Sigmoid colon (tissue), 6 donors: ENCODE measurements at regions not wholly inside any gene's neighbourhood (a gene's known extent, or its start where the extent isn't known, plus 50 kb on each side); places are given as distances from the start of the nearest gene placed in this dataset.
A peak's percentile ranks its signal among the peaks of the same experiment; 100 is the strongest.

Source experiments
- DNase-seq: peaks from one replicate; pipeline ENCODE4 v3.0.0-alpha.2; 2019
- H3K27ac ChIP-seq, 4 donors: fragments of 200-600 bp; sonication (generic); one replicate each; pipeline ENCODE4 v1.5.1; 2016 to 2019; ENCODE audit warnings: mild to moderate bottlenecking in 1 of 4
- H3K27me3 ChIP-seq, 3 donors: fragments of 200-600 bp; sonication (generic); one replicate each; pipeline ENCODE4 v1.5.1; 2019; ENCODE audit warnings: mild to moderate bottlenecking in 1 of 3
- H3K36me3 ChIP-seq, 4 donors: fragments of 200-600 bp; sonication (generic); one replicate each; pipeline ENCODE4 v1.5.1; 2016 to 2019
- H3K4me1 ChIP-seq, 4 donors: fragments of 200-600 bp; sonication (generic); one replicate each; pipeline ENCODE4 v1.5.1; 2017 to 2019
- H3K4me3 ChIP-seq, 4 donors: fragments of 200-600 bp; sonication (generic); one replicate each; pipeline ENCODE4 v1.5.1; 2017 to 2019; ENCODE audit warnings: mild to moderate bottlenecking in 2 of 4, moderate library complexity in 1 of 4
- H3K9me3 ChIP-seq, 4 donors: fragments of 200-600 bp in 3 of 4; sonication (generic) in 3 of 4; one replicate each; pipeline versions ENCODE4 v1.5.1 to v1.6.1; 2013 to 2019
- CTCF ChIP-seq, 4 experiments: fragments of 450-650 bp in 3 of 4; fragments of 200-600 bp in 1 of 4; IDR thresholded peaks; one replicate each; pipeline ENCODE4 v1.5.1; 2016 to 2019; ENCODE audit warnings: antibody characterized with exemption in 4 of 4, mild to moderate bottlenecking in 3 of 4, moderate library complexity in 2 of 4
- EP300 ChIP-seq, 4 donors: sonication (generic); formaldehyde crosslinking; IDR thresholded peaks; one replicate each; pipeline ENCODE4 v1.6.1; 2017; ENCODE audit warnings: antibody characterized with exemption in 4 of 4
- POLR2A ChIP-seq, 2 donors: fragments of 450-650 bp; IDR thresholded peaks; one replicate each; pipeline ENCODE4 v1.6.1; 2016; ENCODE audit warnings: antibody characterized with exemption in 2 of 2, mild to moderate bottlenecking in 2 of 2, moderate library complexity in 2 of 2
- POLR2AphosphoS5 ChIP-seq, 4 donors: sonication (generic); formaldehyde crosslinking; IDR thresholded peaks; one replicate each; pipeline ENCODE4 v1.6.1; 2017; ENCODE audit warnings: antibody characterized with exemption in 4 of 4
- WGBS, 2 donors: extraction: QIAGEN DNeasy Blood & Tissue Kit; methylation state at CpG; one replicate each; pipeline ENCODE4 v1.1.7; 2013; 5-methylcytosine and 5-hydroxymethylcytosine counted together
- intact Hi-C: fragments of 100-400 bp; cut with DNase I; formaldehyde crosslinking; loops from one replicate; pipeline ENCODE4 v1.15.1; 2023
- donor health status: healthy with polysubstance abuse.
- donor health status: healthy.

- H3K36me3 ChIP-seq = no peaks in the 10 kb centered on the region
- DNase-seq = peak; percentile 39
- no peak overlapping the region for H3K4me3 ChIP-seq
- 90 to 92% methylated on average over 7 of the region's 7 CpGs for WGBS, 2 donors
- no peak for TF ChIP-seq POLR2A (IDR thresholded peaks at IDR 0.05)
- no peak for TF ChIP-seq POLR2AphosphoS5 (IDR thresholded peaks at IDR 0.05)
- no peak for TF ChIP-seq CTCF (IDR thresholded peaks at IDR 0.05)
- no peak for TF ChIP-seq EP300 (IDR thresholded peaks at IDR 0.05)
- no peaks in the 10 kb centered on the region for H3K4me1 ChIP-seq
- intact Hi-C loops = no loop called here
- H3K27me3 ChIP-seq = no peaks in the 10 kb centered on the region
- no peaks in the 10 kb centered on the region for H3K9me3 ChIP-seq
- no peak overlapping the region for H3K27ac ChIP-seq
These were observed 50.9 kb upstream of the NXT1 start for GRCh38 chr20:23299673-23300050.

GRCh38 chr20:23298926-23299672 is 51.5 kb upstream of the NXT1 start:
- DNase-seq = peak; percentile 62
- Histone ChIP-seq H3K27me3 (no peaks in the 10 kb centered on the region), H3K36me3 (no peaks in the 10 kb centered on the region), H3K4me3 (no peak overlapping the region), H3K4me1 (no peaks in the 10 kb centered on the region), H3K27ac (no peak overlapping the region), H3K9me3 (no peaks in the 10 kb centered on the region)
- no peak for TF ChIP-seq POLR2AphosphoS5 (IDR thresholded peaks at IDR 0.05)
- no peak for TF ChIP-seq POLR2A (IDR thresholded peaks at IDR 0.05)
- TF ChIP-seq CTCF (IDR thresholded peaks at IDR 0.05) = no peak
- 89 to 91% methylated on average over 6 of the region's 6 CpGs for WGBS, 2 donors
- intact Hi-C loops = no loop called here

GRCh38 chr20:23298155-23298554 is 52.4 kb upstream of the NXT1 start:
- no peaks in the 10 kb centered on the region for H3K4me1 ChIP-seq
- peak; percentile 30 for DNase-seq
- H3K9me3 ChIP-seq = no peaks in the 10 kb centered on the region
- 84 to 87% methylated on average over 6 of the region's 6 CpGs for WGBS, 2 donors
- H3K36me3 ChIP-seq = no peaks in the 10 kb centered on the region
- no peak overlapping the region for H3K4me3 ChIP-seq
- intact Hi-C loops = no loop called here
- H3K27me3 ChIP-seq = no peaks in the 10 kb centered on the region
- peak overlapping the region in 1 of 4 donors; percentile 69 for H3K27ac ChIP-seq
- no peak for TF ChIP-seq EP300 (IDR thresholded peaks at IDR 0.05)

- no peaks in the 10 kb centered on the region for H3K27me3 ChIP-seq
- H3K9me3 ChIP-seq = no peaks in the 10 kb centered on the region
- peak overlapping the region in 1 of 4 donors; percentile 69 for H3K27ac ChIP-seq
- H3K36me3 ChIP-seq = no peaks in the 10 kb centered on the region
- DNase-seq = peak; percentile 60
- intact Hi-C loops = no loop called here
- no peak overlapping the region for H3K4me3 ChIP-seq
- H3K4me1 ChIP-seq = no peaks in the 10 kb centered on the region
- 65 to 72% methylated on average over 17 of the region's 17 CpGs for WGBS, 2 donors
- TF ChIP-seq CTCF (IDR thresholded peaks at IDR 0.05) (no peak), POLR2AphosphoS5 (IDR thresholded peaks at IDR 0.05) (peak in 1 of 4 donors; percentile 14), POLR2A (IDR thresholded peaks at IDR 0.05) (no peak), EP300 (IDR thresholded peaks at IDR 0.05) (no peak)
These were observed 53.5 kb upstream of the NXT1 start for GRCh38 chr20:23296841-23297701.

- peak; percentile 40 for DNase-seq
- intact Hi-C loops = no loop called here
- H3K36me3 ChIP-seq = no peaks in the 10 kb centered on the region
- no peak overlapping the region for H3K4me3 ChIP-seq
- WGBS, 2 donors = 75 to 84% methylated on average over 5 of the region's 5 CpGs
- H3K27me3 ChIP-seq = no peaks in the 10 kb centered on the region
- no peaks in the 10 kb centered on the region for H3K9me3 ChIP-seq
- no peak for TF ChIP-seq EP300 (IDR thresholded peaks at IDR 0.05)
- no peak for TF ChIP-seq CTCF (IDR thresholded peaks at IDR 0.05)
- TF ChIP-seq POLR2A (IDR thresholded peaks at IDR 0.05) = no peak
- H3K4me1 ChIP-seq = no peaks in the 10 kb centered on the region
- H3K27ac ChIP-seq = peak overlapping the region in 1 of 4 donors; percentile 69
These were observed 54.7 kb upstream of the NXT1 start for GRCh38 chr20:23295934-23296333.
